ENCODE measurements at regions not wholly inside any gene's neighbourhood (a gene's known extent, or its start where the extent isn't known, plus 50 kb on each side); places are given as distances from the start of the nearest gene placed in this dataset.
A peak's percentile ranks its signal among the peaks of the same experiment; 100 is the strongest.
"Not testable (repeated sequence)": the region's sequence is repeated elsewhere in the genome, so short reads cannot be mapped to it uniquely, and the experiment has no call there.

GRCh38 chr1:168466092-168466713 lies 77.6 kb downstream of the XCL2 start:
- ATAC-seq (ENCODE audit: poor library complexity) (peak; percentile 38), DNase-seq (peak; percentile 44)
- intact Hi-C loops (cut with DNase I): no loop called here

- DNase-seq; ATAC-seq (ENCODE audit: poor library complexity); intact Hi-C loops (cut with DNase I): not testable (repeated sequence)
Observed at GRCh38 chr1:168461108-168461507, 82.7 kb downstream of the XCL2 start.

GRCh38 chr1:168457296-168457695 lies 86.5 kb downstream of the XCL2 start:
- DNase-seq; intact Hi-C loops (cut with DNase I); ATAC-seq (ENCODE audit: poor library complexity): not testable (repeated sequence)

GRCh38 chr1:168455764-168456163 lies 88.0 kb downstream of the XCL2 start:
- ATAC-seq (ENCODE audit: poor library complexity) (no peak), DNase-seq (no peak)
- intact Hi-C loops (cut with DNase I): no loop called here

- ATAC-seq (ENCODE audit: poor library complexity) (no peak), DNase-seq (no peak)
- intact Hi-C loops (cut with DNase I): no loop called here
Observed at GRCh38 chr1:168454211-168454815, 89.5 kb downstream of the XCL2 start.

- DNase-seq (no peak), ATAC-seq (ENCODE audit: poor library complexity) (no peak)
- intact Hi-C loops (cut with DNase I): no loop called here
Observed at GRCh38 chr1:168453056-168453455, 90.7 kb downstream of the XCL2 start.

- DNase-seq (no peak), ATAC-seq (ENCODE audit: poor library complexity) (no peak)
- intact Hi-C loops (cut with DNase I): no loop called here
Observed at GRCh38 chr1:168452329-168452728, 91.5 kb downstream of the XCL2 start.

- DNase-seq: no peak
- intact Hi-C loops (cut with DNase I): loop anchor here (10.0 kb wide), 1 partner anchor 127 kb away; the partner anchor contains the start of gene XCL1
- no peak for ATAC-seq (ENCODE audit: poor library complexity)
Observed at GRCh38 chr1:168447871-168448270, 95.9 kb downstream of the XCL2 start.

GRCh38 chr1:168446081-168446480 lies 97.7 kb downstream of the XCL2 start:
- intact Hi-C loops (cut with DNase I): loop anchor here (10.0 kb wide), 1 partner anchor 129 kb away; the partner anchor contains the start of gene XCL1

GRCh38 chr1:168443899-168444298 lies 99.9 kb downstream of the XCL2 start:
- ATAC-seq (ENCODE audit: poor library complexity): no peak

More at GRCh38 chr1:168446081-168446480, 97.7 kb downstream of the XCL2 start:
- ATAC-seq (ENCODE audit: poor library complexity) (no peak), DNase-seq (no peak)

GRCh38 chr1:168443356-168443755 lies 100.4 kb downstream of the XCL2 start:
- intact Hi-C loops (cut with DNase I): loop anchor here (10.0 kb wide), 1 partner anchor 131 kb away; the partner anchor contains the start of gene XCL1
- DNase-seq: no peak
- ATAC-seq (ENCODE audit: poor library complexity): no peak

More at GRCh38 chr1:168443899-168444298, 99.9 kb downstream of the XCL2 start:
- intact Hi-C loops (cut with DNase I): loop anchor here (10.0 kb wide), 1 partner anchor 131 kb away; the partner anchor contains the start of gene XCL1
- no peak for DNase-seq

- ATAC-seq (ENCODE audit: poor library complexity) (no peak), DNase-seq (no peak)
- intact Hi-C loops (cut with DNase I): loop anchor here (10.0 kb wide), 1 partner anchor 132 kb away; the partner anchor contains the start of gene XCL1
Observed at GRCh38 chr1:168442931-168443330, 100.9 kb downstream of the XCL2 start.

GRCh38 chr1:168441745-168442144 lies 102.1 kb downstream of the XCL2 start:
- ATAC-seq (ENCODE audit: poor library complexity) (no peak), DNase-seq (no peak)
- intact Hi-C loops (cut with DNase I): loop anchor here (10.0 kb wide), 1 partner anchor 133 kb away; the partner anchor contains the start of gene XCL1

GRCh38 chr1:168439456-168440375 lies 104.1 kb downstream of the XCL2 start:
- intact Hi-C loops (cut with DNase I): loop anchor here (10.0 kb wide), 1 partner anchor 135 kb away; the partner anchor contains the start of gene XCL1
- ATAC-seq (ENCODE audit: poor library complexity): peak; percentile 95
- DNase-seq: peak; percentile 64

GRCh38 chr1:168438626-168439025 lies 105.2 kb downstream of the XCL2 start:
- intact Hi-C loops (cut with DNase I): no loop called here
- ATAC-seq (ENCODE audit: poor library complexity) (no peak), DNase-seq (no peak)

GRCh38 chr1:168437821-168438220 lies 106.0 kb downstream of the XCL2 start:
- DNase-seq (no peak), ATAC-seq (ENCODE audit: poor library complexity) (no peak)
- intact Hi-C loops (cut with DNase I): no loop called here

- intact Hi-C loops (cut with DNase I): no loop called here
- DNase-seq: no peak
- ATAC-seq (ENCODE audit: poor library complexity): no peak
Observed at GRCh38 chr1:168435439-168435838, 108.4 kb downstream of the XCL2 start.

GRCh38 chr1:168433238-168433637 lies 110.6 kb downstream of the XCL2 start:
- intact Hi-C loops (cut with DNase I): no loop called here
- no peak for ATAC-seq (ENCODE audit: poor library complexity)
- no peak for DNase-seq

- DNase-seq (no peak), ATAC-seq (ENCODE audit: poor library complexity) (no peak)
- intact Hi-C loops (cut with DNase I): no loop called here
Observed at GRCh38 chr1:168431882-168432281, 111.9 kb downstream of the XCL2 start.
